ENCODE measurements at regions not wholly inside any gene's neighbourhood (a gene's known extent, or its start where the extent isn't known, plus 50 kb on each side); places are given as distances from the start of the nearest gene placed in this dataset.
"Not testable (repeated sequence)": the region's sequence is repeated elsewhere in the genome, so short reads cannot be mapped to it uniquely, and the experiment has no call there.

DNA sequence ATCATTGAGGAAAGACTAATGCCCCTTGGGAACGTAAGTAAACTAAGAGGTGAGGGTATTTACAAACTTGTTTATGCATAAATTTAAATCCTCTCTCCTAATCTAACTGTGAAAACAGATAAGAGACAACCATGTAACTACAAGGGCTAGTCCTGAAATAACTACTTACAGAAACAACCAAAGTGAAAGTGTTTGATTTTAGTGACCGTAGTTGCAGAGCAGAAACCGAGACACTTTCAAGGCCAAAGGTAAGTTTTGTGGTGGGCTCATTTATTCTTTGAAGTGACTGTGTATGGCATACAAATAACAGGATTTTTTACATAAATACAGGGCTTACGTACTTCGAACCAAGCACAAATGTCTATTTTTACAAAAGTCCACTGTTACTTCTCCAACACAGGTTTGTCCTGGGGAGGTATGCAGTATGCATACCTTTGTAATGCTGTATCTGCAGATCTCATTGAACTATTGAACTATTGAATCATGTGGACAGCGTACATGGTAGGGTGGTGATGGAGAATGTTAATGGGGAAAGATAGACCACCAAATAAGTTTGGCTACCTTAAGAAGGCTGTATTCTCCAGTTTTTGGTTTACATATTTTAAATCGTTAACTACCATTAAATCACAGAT is 99.6 kb upstream of the RBMS3 start:
- Histone ChIP-seq H3K4me3 (ENCODE audit: insufficient read depth, low read depth, low read length) (no peak overlapping the region), H3K9me3 (ENCODE audit: control insufficient read depth, low read length) (no peaks in the 10 kb centered on the region), H3K27ac (ENCODE audit: insufficient read depth, low read depth, low read length, poor library complexity, severe bottlenecking) (no peak overlapping the region), H3K36me3 (ENCODE audit: control insufficient read depth, insufficient read depth, low read length) (no peaks in the 10 kb centered on the region), H3K4me1 (ENCODE audit: control insufficient read depth, insufficient read depth, low read length) (peaks cover 9% of the 10 kb centered on the region), H3K27me3 (ENCODE audit: control insufficient read depth, insufficient read depth, low read length, poor library complexity, severe bottlenecking) (no peaks in the 10 kb centered on the region)
- 90 to 93% methylated on average over 3 to 6 of the region's 7 CpGs for WGBS, 2 experiments

DNA sequence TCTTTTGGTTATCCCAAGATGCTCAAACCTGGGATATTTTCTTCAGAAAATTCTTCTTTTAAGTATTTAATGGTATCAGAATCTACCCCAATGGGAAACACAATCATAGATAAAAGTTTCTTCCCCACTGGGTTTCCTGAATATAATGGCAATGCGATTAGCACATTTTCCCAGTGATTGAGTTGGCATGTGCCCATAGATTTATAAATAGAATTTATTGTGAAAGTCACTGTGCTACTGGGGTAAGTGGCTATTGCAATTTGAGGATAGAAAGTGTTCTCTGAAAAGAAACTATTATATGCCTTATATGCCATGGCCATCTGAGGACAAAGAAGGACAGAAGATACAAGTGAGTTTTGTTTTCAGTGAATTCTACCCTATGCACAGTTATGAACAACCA is 99.0 kb upstream of the RBMS3 start:
- H3K4me3 ChIP-seq (ENCODE audit: insufficient read depth, low read depth, low read length): no peak overlapping the region
- WGBS, 2 experiments: 90 to 96% methylated on average over 1 of the region's 1 CpG
- no peaks in the 10 kb centered on the region for H3K9me3 ChIP-seq (ENCODE audit: control insufficient read depth, low read length)
- H3K36me3 ChIP-seq (ENCODE audit: control insufficient read depth, insufficient read depth, low read length): no peaks in the 10 kb centered on the region
- no peak overlapping the region for H3K27ac ChIP-seq (ENCODE audit: insufficient read depth, low read depth, low read length, poor library complexity, severe bottlenecking)
- H3K4me1 ChIP-seq (ENCODE audit: control insufficient read depth, insufficient read depth, low read length): peaks cover 3% of the 10 kb centered on the region
- H3K27me3 ChIP-seq (ENCODE audit: control insufficient read depth, insufficient read depth, low read length, poor library complexity, severe bottlenecking): no peaks in the 10 kb centered on the region

DNA sequence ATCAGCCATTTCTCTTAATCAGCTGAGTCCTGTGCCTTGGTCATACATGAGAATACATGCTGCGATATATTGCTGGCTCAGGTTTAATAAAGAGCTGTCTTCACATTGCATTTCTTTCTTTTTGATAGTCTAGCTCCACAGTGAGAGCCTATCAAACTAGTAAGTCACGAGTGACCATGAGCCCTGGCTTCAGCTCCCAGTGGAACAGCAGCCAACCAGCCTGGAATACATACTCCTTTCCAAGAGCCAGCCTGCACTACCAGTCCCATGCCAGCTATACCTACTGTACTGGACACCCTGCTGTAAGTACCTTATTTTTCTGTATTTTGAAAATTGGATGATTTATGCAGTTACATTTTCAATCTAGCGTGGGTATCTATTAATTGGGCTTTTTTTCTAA is 98.0 kb upstream of the RBMS3 start:
- not testable (repeated sequence) for H3K4me1 ChIP-seq (ENCODE audit: control insufficient read depth, insufficient read depth, low read length); H3K9me3 ChIP-seq (ENCODE audit: control insufficient read depth, low read length); H3K36me3 ChIP-seq (ENCODE audit: control insufficient read depth, insufficient read depth, low read length); H3K27ac ChIP-seq (ENCODE audit: insufficient read depth, low read depth, low read length, poor library complexity, severe bottlenecking); H3K4me3 ChIP-seq (ENCODE audit: insufficient read depth, low read depth, low read length); H3K27me3 ChIP-seq (ENCODE audit: control insufficient read depth, insufficient read depth, low read length, poor library complexity, severe bottlenecking)
- 93 to 97% methylated on average over 3 of the region's 3 CpGs for WGBS, 2 experiments

DNA sequence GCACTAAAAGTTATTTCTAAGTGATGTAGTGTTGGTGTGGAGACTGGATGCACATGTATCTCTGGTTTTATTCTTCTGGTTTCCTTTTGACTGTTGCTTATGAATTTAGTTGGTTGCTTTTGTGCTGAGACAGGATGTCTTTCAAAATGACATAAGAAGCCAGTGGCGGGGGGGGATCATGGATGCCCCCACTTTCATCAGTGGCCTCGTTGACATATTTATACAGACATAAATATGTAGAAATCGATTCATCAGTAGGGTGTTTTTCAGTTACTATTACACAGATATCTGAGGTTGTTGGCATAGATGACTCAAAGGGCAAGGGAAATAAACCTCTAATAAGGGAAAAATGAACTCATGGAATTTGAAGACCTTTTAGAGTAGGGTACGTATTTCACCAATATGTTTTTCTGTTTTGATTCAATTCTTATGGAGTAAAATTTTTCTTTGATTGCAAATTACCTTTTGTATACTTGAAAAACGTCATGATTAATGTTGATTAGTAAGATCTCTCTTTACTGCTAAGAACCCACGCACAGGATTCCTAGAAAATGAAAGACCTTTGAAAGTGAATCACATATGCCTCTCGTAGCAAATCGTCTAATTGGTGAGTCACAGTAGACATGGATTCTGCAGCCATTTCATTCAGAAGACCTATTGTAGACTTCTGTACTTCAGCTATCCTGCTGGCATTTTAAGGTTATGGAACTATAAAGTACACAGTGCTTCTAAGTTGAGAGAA is 97.4 kb upstream of the RBMS3 start:
- 96% methylated on average over 6 to 7 of the region's 8 CpGs for WGBS, 2 experiments

DNA sequence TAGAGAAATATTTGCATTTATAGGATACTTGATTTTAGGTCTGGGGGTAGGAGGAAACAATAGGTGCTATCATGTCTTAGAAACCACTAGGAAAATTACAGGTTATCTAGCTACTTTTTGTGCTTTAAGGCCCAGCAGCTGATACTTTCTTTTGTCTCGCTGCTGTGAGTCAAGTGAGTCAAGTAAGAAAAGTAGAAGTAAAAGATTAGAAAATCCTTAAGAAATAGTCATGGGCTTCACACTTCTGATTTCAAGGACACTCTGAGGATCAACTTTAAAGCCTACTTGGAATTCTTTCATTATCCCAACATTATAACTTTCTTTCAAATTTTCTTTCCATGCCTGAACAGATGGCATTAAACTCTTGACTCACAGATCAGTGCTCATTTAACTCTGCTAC is 95.2 kb upstream of the RBMS3 start:
- Histone ChIP-seq H3K4me3 (ENCODE audit: insufficient read depth, low read depth, low read length) (no peak overlapping the region), H3K27me3 (ENCODE audit: control insufficient read depth, insufficient read depth, low read length, poor library complexity, severe bottlenecking) (no peaks in the 10 kb centered on the region), H3K27ac (ENCODE audit: insufficient read depth, low read depth, low read length, poor library complexity, severe bottlenecking) (no peak overlapping the region), H3K36me3 (ENCODE audit: control insufficient read depth, insufficient read depth, low read length) (no peaks in the 10 kb centered on the region), H3K4me1 (ENCODE audit: control insufficient read depth, insufficient read depth, low read length) (peaks cover 6% of the 10 kb centered on the region), H3K9me3 (ENCODE audit: control insufficient read depth, low read length) (no peaks in the 10 kb centered on the region)
- 95 to 100% methylated on average over 1 of the region's 1 CpG for WGBS, 2 experiments

More for the DNA sequence above, 97.4 kb upstream of the RBMS3 start:
- Histone ChIP-seq H3K36me3 (ENCODE audit: control insufficient read depth, insufficient read depth, low read length) (no peaks in the 10 kb centered on the region), H3K27me3 (ENCODE audit: control insufficient read depth, insufficient read depth, low read length, poor library complexity, severe bottlenecking) (no peaks in the 10 kb centered on the region), H3K4me3 (ENCODE audit: insufficient read depth, low read depth, low read length) (no peak overlapping the region), H3K9me3 (ENCODE audit: control insufficient read depth, low read length) (no peaks in the 10 kb centered on the region), H3K27ac (ENCODE audit: insufficient read depth, low read depth, low read length, poor library complexity, severe bottlenecking) (no peak overlapping the region), H3K4me1 (ENCODE audit: control insufficient read depth, insufficient read depth, low read length) (peaks cover 4% of the 10 kb centered on the region)

DNA sequence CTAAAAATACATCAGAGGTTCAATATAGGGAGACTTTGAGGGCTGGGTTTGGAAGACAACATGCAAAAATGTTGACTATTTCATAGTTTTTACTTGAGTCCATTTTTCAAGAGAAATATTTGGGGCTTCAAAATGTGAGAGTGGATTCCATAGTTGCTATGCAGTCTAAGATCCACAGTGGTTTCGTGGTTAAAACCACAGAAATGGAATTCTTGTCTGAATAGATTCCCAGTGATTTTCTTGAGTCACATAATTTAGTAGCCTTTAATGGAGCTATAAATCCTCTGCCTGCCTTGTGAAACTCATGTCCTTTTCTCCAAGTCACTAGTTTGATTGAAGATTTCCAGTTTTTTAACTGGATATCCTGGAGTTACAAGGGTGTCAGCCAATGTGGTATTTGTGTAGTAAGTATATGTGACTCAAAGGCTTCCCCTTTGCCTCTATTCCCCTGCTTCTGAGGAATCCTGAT is 94.7 kb upstream of the RBMS3 start:
- 89 to 100% methylated on average over 1 of the region's 1 CpG for WGBS, 2 experiments
- Histone ChIP-seq H3K27me3 (ENCODE audit: control insufficient read depth, insufficient read depth, low read length, poor library complexity, severe bottlenecking) (no peaks in the 10 kb centered on the region), H3K4me1 (ENCODE audit: control insufficient read depth, insufficient read depth, low read length) (peaks cover 6% of the 10 kb centered on the region), H3K4me3 (ENCODE audit: insufficient read depth, low read depth, low read length) (no peak overlapping the region), H3K36me3 (ENCODE audit: control insufficient read depth, insufficient read depth, low read length) (no peaks in the 10 kb centered on the region), H3K9me3 (ENCODE audit: control insufficient read depth, low read length) (no peaks in the 10 kb centered on the region), H3K27ac (ENCODE audit: insufficient read depth, low read depth, low read length, poor library complexity, severe bottlenecking) (no peak overlapping the region)

DNA sequence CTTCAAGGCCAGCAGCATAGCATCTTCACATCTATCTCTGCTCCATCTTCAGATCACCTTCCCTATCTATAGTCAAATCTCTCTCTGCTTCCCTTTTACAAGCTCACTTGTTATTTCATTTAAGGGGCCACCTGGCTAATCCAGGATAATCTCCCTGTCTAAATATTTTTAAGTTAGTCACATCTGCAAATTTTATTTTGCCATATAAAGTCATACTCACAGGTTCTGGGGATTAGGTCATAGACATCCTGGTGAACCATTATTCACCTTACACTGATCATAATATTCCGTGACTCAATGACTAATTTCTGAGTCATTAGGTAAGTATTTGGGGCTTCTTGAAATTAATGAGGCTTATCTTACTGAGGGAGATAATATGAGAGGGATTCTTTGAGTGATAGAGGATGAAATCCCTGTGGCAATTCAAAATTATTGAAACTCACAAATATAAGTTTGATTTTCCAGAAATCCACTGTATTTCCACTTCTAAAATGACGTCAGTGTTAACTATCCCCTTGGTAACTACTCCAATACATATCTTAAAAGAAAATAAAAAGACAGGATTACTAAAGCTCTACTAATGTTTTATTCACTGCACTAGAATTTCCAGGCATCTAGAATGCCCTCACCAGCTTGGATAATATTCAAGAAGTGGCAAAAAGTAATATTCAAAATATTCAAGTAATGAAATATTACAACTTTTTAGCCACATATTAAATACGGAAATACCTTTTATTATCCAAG is 93.7 kb upstream of the RBMS3 start:
- H3K9me3 ChIP-seq (ENCODE audit: control insufficient read depth, low read length): no peaks in the 10 kb centered on the region
- no peak overlapping the region for H3K27ac ChIP-seq (ENCODE audit: insufficient read depth, low read depth, low read length, poor library complexity, severe bottlenecking)
- 100% methylated on average over 1 to 2 of the region's 3 CpGs for WGBS, 2 experiments
- H3K4me1 ChIP-seq (ENCODE audit: control insufficient read depth, insufficient read depth, low read length): peaks cover 6% of the 10 kb centered on the region
- H3K27me3 ChIP-seq (ENCODE audit: control insufficient read depth, insufficient read depth, low read length, poor library complexity, severe bottlenecking): no peaks in the 10 kb centered on the region
- H3K36me3 ChIP-seq (ENCODE audit: control insufficient read depth, insufficient read depth, low read length): no peaks in the 10 kb centered on the region
- no peak overlapping the region for H3K4me3 ChIP-seq (ENCODE audit: insufficient read depth, low read depth, low read length)

DNA sequence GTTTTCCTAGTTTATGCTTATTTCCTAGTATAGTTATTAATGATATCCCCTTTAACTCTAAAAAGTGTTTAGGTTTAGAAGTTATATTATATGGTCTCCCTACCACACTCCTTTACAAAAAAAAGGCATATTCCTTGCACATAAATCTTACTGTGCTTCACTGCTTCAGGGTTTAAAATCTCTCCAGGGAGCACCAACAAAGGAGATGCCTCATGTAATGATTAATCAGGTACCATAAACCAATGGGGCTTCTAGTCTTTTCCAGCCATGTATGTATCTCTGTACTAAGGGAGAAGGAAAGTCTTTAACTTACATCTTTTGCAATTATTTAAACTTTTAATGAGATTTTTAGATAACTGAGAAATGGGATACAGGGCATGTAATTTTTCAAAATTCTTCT is 91.5 kb upstream of the RBMS3 start:
- H3K4me1 ChIP-seq (ENCODE audit: control insufficient read depth, insufficient read depth, low read length): peaks cover 6% of the 10 kb centered on the region
- H3K4me3 ChIP-seq (ENCODE audit: insufficient read depth, low read depth, low read length): no peak overlapping the region
- H3K27me3 ChIP-seq (ENCODE audit: control insufficient read depth, insufficient read depth, low read length, poor library complexity, severe bottlenecking): no peaks in the 10 kb centered on the region
- H3K9me3 ChIP-seq (ENCODE audit: control insufficient read depth, low read length): no peaks in the 10 kb centered on the region
- no peak overlapping the region for H3K27ac ChIP-seq (ENCODE audit: insufficient read depth, low read depth, low read length, poor library complexity, severe bottlenecking)
- H3K36me3 ChIP-seq (ENCODE audit: control insufficient read depth, insufficient read depth, low read length): no peaks in the 10 kb centered on the region

DNA sequence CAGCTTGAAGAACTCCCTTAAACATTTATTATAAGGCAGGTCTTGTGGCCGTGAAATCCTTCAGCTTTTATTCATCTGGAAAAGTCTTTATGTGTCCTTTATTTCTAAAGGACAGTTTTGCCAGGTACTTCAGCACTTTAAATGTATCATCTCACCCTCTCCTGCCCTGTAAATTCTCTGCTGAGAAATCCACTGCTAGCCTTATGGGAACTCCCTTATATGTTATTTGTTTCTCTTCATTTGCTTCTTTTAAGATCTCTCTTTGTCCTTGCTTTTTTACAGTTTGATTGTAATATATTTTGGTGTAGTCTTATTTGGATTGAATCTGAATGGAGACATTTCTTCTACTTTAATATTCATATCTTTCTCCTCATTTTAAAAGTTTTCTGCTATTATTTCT is 86.7 kb upstream of the RBMS3 start:
- 86 to 93% methylated on average over 1 of the region's 1 CpG for whole genome bisulfite sequencing, 2 experiments
- Histone ChIP-seq H3K27ac (ENCODE audit: insufficient read depth, low read depth, low read length, poor library complexity, severe bottlenecking) (no peak overlapping the region), H3K27me3 (ENCODE audit: control insufficient read depth, insufficient read depth, low read length, poor library complexity, severe bottlenecking) (no peaks in the 10 kb centered on the region), H3K36me3 (ENCODE audit: control insufficient read depth, insufficient read depth, low read length) (no peaks in the 10 kb centered on the region), H3K4me3 (ENCODE audit: insufficient read depth, low read depth, low read length) (no peak overlapping the region), H3K9me3 (ENCODE audit: control insufficient read depth, low read length) (no peaks in the 10 kb centered on the region), H3K4me1 (ENCODE audit: control insufficient read depth, insufficient read depth, low read length) (no peaks in the 10 kb centered on the region)

DNA sequence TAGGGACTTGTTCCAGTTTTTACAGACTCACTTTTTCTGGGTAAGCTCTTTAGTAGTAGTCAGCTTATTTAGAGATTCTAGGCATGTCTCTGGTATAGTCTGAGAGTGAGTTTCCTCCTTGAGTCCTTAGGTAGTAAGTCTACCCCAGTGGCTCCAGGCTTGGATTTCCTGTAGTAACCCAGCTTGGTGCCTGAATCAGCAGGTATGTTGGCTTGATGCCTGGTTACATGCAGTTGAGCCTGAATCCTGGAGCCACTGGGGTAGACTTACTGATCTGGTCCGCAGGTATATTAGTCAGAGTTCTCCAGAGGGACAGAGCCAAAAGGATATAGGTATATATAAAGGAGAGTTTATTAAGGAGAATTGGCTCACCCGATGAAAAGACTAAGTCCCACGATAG is 85.8 kb upstream of the RBMS3 start:
- WGBS, 2 experiments: 62 to 65% methylated on average over 3 of the region's 3 CpGs
- H3K4me1 ChIP-seq (ENCODE audit: control insufficient read depth, insufficient read depth, low read length): no peaks in the 10 kb centered on the region
- no peaks in the 10 kb centered on the region for H3K27me3 ChIP-seq (ENCODE audit: control insufficient read depth, insufficient read depth, low read length, poor library complexity, severe bottlenecking)
- H3K9me3 ChIP-seq (ENCODE audit: control insufficient read depth, low read length): no peaks in the 10 kb centered on the region
- H3K36me3 ChIP-seq (ENCODE audit: control insufficient read depth, insufficient read depth, low read length): no peaks in the 10 kb centered on the region
- H3K4me3 ChIP-seq (ENCODE audit: insufficient read depth, low read depth, low read length): no peak overlapping the region
- no peak overlapping the region for H3K27ac ChIP-seq (ENCODE audit: insufficient read depth, low read depth, low read length, poor library complexity, severe bottlenecking)
